GM21619 (cell line): ENCODE measurements at regions not wholly inside any gene's neighbourhood (a gene's known extent, or its start where the extent isn't known, plus 50 kb on each side); places are given as distances from the start of the nearest gene placed in this dataset.
"Not testable (repeated sequence)": the region's sequence is repeated elsewhere in the genome, so short reads cannot be mapped to it uniquely, and the experiment has no call there.

Source experiments
- ATAC-seq: cut with Tn5 transposase; IDR thresholded peaks from one replicate; pipeline ENCODE4 v1.9.1; 2021; ENCODE audit not compliant: unreplicated experiment

DNA sequence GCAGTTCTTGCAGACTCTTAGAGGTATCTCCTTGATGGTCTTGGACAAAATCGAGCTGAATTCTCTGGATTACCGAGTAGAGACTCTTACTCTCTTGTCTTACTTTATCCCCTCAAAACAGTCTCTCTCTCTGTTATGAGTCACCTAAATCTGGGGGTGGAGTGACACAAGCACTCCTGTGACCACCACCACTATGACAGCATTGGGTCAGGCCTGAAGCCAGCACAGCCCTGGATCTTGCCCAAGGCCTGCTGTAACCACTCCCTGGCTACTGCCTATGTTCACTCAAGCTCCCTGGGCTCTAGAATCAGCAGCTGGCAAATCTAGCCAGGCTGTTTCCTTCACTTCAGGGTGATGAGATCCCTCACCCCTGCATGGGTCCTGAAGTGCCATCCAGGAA lies 662.5 kb downstream of the LUZP2 start:
- ATAC-seq, result no peak

DNA sequence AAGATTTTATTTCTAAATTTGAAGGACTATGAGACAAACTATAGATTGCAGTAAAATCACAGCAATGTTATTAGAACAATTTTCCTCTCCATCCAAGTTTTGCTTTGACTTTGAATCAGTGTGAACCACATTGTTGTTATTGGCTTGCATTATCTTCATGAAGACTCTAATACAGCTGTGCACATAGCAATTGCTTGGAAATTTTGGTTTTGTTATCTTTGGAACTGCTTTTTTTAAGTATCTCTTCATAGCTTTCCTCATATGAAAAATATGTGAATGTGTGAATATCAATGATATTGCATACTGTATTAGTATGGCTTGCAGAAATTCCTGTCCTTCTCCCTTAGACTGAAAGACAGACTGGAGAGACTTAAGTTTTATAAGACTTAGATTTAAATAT lies 666.6 kb downstream of the LUZP2 start:
- ATAC-seq, result no peak

DNA sequence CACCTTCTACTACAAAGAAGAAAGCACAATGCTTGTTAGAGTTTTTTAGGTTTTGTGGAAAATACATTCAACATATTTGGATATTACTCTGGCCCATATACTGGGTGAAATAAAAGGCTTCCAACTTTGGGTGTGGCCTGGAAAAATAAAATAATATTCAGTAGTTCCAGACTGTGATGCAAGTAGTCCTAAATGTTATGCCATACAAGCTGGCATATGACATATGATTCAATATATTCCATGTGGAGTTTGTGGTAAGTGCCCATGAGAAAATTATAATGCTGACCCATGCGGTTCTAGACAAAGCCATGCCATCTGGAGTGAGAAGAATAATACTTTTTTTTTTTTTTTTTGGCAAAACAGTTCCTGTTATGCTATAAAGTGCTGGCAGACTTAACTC lies 683.3 kb downstream of the LUZP2 start:
- ATAC-seq, result no peak

DNA sequence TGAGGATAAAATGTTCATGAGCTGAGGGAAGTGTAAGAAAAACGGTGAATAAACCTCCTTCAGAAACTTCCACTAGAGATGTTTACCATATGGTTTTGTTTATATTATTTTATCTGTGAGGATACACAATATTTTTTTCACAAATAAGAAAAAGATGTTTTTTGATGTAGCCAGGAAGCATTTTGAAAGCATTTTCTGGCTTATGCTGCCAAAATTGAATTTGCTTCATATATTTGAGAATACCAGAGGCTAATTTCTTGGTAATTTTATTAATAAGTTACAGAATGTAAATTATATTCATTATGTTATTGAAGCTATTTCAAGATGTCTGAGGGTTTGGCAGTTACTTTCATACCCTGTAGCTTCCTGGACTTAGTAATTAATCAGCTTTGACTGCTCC lies 686.6 kb downstream of the LUZP2 start:
- ATAC-seq, result no peak

DNA sequence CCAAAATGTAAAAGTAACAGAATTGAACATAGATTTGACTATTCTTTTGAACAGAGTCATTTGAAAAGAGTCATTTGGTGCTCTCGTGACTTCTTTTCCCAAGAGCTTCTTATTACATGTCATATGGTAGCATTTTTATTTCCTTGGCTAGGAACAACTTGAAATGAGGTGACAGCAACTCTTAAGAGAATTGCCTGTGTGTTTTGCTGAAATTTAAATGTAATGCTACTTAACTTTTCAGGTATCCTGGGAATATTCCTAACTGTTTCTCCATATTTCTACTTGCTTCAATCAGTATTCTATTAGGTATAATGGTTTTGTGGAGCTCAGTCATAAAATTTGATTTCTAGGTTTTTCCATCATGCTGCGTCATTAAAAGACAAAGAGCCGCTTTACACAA lies 700.7 kb downstream of the LUZP2 start:
- no peak for ATAC-seq

DNA sequence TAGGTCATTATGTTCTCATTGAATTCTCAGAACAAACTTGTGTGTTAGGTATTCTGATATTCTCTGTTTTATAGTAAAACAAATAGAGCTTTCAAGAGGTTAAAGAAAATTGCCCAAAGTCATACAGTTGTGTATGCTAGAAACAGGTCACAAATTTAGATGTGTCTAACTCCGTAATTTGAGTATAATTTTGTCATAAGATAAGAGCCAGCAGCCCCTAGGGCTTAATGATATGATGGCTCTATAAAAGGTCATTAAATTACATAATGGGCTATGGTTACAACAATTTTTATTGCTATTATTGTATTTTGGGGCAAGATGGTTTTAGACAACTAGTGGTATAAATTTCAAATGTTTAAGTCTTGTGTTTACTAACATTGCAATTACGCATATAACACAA lies 701.9 kb downstream of the LUZP2 start:
- ATAC-seq, result no peak

DNA sequence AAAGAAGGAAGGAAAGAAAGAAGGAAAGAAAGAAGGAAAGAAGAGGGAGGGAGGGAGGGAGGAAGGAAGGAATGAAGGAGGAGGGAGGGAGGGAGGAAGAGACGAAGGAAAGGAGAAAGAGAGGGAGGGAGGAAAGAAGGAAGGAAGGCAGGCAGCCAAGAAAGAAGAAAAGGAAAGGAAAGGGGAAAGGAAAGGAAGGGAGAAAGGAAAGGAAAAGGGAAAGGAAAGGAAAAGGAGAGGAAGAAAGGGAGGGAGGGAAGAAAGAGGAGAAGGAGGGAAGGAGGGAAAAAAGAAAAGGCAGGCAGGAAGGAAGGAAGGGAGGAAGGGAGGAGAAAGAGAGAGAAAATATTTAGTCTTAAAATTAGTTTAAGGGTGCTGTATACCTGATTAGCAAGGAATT lies 704.1 kb downstream of the LUZP2 start:
- ATAC-seq, result no peak

DNA sequence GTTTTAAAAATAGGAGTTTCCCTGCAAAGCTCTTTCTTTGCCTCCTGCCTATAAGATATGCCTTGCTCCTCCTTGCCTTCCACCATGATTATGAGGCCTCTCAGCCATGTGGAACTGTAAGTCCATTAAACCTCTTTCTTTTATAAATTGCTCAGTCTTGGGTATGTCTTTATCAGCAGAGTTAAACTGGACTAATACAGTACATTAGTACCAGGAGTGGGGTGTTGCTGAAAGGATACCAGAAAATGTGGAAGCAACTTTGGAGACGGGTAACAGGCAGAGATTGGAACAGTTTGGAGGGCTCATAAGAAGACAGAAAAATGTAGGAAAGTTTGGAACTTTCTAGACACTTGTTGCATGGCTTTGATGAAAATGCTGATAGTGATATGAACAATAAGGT lies 709.9 kb downstream of the LUZP2 start:
- no peak for ATAC-seq

DNA sequence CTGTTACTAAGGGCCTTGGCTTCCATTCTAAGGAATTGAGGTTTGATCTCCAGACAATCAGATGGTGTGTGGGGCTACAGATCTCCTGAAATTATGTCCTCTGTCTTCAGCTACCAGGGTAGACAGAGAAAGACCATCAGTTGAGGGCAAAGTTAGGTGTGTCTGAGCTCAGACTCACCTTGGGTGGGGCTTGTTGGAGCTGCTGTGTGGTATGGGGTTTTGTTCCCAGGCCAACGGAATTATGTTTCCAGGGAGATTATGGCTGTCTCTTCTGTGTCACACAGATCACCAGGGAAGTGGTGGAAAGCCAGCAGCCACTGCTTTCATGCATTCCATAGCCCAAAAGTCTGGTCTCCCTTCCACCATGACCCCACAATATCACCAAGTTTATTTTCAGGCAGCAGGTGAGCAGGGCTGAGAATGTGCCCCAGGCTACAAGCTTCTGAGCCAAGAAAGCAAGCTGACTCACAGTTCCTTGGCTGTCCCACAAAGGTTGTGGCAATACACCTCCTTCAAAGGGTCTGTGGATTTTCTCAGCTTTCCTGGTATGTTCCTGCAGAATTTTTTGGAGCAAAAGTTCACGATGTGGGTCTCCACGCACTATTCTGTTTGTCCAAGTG lies 714.9 kb downstream of the LUZP2 start:
- ATAC-seq, result no peak

DNA sequence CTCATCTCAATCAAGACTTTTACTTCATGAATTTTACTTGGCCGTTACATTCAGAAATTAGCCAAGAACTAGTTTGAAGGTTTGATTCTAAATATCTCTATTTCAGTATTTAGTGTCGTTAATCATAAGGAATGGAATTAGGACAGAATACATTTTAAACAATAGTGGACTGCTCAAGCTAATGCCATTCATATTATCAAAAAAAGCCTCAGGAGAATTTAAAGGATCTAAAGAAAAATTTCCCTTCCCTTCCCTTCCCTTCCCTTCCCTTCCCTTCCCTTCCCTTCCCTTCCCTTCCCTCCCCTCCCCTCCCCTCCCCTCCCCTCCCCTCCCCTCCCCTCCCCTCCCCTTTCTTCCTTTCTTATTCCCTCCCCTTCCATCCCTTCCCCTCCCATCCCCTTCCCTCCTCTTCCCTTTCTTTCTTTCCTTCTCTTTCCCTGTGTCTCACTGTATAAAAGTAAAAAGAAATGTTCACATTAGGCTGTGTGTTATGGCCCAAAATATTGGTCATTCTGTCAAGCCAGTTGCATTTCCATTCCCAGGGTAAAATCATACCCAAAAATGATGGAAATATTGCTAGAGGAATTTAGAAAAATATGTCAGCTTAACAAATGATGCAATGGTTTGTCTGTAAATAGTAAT lies 717.8 kb downstream of the LUZP2 start:
- no peak for ATAC-seq

DNA sequence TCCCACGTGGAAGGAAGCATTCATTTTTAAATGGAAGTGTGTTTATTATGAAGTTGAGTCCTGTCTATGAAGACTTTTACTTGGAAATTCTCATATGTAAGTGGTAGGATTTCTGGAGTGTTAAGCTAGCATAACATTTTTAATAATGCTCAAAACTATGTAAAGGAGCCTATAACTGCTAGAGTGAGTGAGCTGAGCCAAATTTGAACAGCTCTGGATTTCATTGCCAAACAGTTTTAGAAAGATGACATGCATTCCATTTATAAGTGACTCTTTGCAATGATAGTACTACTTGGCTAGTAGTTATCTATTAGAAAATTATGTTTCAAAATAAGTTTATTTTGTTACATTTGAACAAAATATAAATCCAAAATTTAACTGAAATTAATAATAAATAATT lies 721.2 kb downstream of the LUZP2 start:
- no peak for ATAC-seq

DNA sequence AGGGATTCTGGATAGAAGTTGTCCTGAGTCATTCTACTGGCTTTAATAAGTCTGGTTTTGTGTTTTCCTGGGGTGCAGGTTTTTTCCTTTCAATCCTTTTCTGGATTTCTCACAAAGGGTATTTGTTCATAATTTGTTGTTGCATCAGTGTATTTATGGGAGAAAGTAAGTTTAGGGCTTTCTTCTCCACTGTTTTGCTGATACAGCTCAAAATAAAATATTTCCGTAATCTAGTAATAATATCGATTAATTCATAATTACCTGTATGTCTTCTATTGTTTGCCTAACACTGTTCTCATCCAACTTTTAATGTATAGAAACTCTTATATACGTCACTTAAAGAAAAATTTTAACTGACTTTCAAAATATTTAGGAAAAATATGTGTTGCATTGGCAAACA lies 728.2 kb downstream of the LUZP2 start:
- no peak for ATAC-seq

DNA sequence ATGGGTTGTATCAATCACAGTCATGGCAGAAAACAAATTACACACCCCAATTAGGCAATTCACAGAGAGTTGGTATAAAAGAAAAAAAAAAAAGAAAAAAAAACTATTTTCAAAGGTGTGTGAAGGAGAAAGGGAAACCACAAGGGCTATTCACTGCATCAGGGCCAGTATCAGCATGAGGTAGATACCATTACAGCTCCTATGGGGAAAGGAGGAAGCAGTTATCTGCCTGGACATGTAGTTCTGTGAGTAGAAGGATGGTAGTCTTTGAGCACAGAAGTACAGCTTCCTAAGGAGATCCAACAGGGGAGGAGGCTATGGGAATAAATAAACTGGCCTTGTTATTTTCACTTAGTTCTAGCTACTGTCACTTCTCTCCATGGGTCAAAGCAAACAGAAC lies 746.1 kb downstream of the LUZP2 start:
- ATAC-seq, result no peak

DNA sequence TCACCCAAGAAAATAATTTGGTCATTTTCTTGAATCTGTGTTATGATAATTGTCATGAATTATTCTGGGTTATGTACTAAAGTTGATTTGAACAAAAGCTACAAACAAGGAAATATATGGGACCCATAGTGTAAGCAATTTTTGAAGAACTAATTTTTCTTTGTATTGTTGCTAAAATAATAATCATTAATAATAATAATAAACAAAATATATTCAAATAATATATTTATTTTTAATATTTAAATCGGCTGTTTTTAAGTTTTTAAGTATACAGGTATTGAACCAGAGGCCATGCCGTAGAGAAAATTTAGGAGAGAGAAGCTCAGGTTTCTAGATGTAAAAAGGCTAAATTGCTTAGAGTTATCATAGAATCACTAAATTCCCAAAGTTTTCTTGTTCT lies 747.3 kb downstream of the LUZP2 start:
- ATAC-seq, result no peak

DNA sequence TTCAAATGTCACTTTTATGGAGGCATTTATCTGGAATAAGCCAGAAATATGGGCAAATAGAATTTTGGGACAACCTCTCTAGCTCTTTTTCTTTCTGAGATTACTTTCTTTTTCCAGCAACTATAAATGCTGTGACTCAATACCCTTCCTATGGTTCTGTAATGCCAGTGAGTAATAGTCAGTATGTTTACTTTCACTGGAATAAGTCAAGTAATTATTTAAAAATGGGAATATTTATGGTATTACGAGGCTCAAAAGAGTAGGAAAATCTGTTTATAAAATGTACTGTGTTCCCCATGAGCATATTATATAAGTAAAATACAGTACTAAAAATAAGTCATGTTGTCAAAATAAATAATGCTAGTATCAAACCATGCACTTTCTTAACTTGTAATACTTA lies 750.5 kb downstream of the LUZP2 start:
- no peak for ATAC-seq

DNA sequence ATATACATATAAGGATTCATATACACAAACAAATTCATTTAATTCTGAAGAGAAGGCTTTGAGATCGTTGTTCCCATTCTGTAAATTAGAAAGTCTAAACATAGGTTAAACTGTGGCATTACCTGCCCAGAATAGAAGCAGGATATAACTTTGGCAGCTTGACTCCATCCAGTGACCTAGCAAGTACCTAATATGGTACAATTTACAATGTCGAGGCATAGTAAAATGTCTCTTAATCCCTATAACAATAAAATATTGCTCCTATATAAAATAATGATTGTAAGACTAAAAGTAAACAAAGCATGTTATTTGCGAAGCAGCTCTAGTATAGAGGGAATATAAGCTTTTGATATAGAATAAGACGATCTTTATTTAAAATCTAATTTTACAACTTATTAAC lies 756.0 kb downstream of the LUZP2 start:
- no peak for ATAC-seq

DNA sequence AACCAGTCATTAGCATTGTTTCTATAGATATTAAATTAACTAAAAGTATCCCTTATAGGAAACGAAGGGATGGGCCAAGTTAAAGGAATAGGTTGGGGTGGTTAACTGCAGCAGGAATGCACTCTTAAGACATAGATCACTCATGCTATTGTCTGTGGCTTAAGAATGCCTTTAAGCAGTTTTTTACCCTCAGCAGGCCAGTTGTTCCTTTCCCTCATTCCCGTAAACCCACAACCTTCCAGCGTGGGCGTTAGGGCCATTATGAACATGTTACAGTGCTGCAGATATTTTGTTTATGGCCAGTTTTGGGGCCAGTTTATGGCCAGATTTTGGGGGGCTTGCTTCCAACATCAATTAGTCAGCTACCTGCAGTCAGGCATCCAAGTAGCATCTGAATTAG lies 767.0 kb downstream of the LUZP2 start:
- ATAC-seq, result not testable (repeated sequence)

DNA sequence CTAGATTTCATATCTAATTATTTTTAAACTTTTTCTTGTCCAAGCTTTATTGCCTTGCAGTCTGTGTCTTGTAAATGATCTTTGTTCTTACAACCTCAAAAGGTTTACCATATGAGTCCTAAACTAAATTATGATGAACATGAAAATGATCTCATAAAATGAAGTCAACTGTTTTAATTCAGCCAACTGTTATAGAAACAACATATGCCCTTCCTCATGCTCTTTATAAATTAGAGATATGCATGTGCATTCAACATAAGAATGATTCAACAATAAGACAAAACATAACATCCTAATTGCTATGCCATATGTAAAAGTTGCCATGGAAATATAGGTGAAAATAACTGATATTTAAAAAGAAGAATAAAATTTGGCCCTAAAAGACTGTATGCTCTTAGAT lies 774.4 kb downstream of the LUZP2 start:
- no peak for ATAC-seq

DNA sequence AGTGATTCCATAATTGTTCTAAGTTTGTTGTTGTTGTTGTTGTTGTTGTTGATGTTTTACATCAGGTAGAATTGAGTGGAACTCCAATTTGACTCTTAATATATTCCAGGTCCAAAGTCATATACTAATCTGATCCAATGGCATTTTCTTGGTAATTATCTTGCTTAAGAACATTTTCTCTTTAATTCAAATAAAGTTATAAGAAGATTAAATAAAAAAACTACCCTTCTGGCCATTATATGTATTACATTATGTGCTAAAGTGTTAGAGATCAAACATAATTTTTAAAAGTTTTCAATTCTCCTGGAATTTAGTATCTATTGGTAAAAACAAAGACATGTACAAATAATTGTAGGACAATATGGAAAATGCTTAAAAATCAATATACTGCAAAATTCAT lies 775.4 kb downstream of the LUZP2 start:
- no peak for ATAC-seq

DNA sequence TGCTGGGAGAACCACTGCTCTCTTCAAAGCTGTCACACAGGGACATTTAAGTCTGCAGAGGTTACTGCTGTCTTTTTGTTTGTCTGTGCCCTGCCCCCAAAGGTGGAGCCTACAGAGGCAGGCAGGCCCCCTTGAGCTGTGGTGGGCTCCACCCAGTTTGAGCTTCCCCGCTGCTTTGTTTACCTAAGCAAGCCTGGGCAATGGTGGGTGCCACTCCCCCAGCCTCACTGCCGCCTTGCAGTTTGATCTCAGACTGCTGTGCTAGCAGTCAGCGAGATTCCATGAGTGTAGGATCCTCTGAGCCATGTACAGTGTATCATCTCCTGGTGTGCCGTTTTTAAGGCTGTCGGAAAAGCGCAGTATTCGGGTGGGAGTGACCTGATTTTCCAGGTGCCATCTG lies 784.0 kb downstream of the LUZP2 start:
- not testable (repeated sequence) for ATAC-seq

DNA sequence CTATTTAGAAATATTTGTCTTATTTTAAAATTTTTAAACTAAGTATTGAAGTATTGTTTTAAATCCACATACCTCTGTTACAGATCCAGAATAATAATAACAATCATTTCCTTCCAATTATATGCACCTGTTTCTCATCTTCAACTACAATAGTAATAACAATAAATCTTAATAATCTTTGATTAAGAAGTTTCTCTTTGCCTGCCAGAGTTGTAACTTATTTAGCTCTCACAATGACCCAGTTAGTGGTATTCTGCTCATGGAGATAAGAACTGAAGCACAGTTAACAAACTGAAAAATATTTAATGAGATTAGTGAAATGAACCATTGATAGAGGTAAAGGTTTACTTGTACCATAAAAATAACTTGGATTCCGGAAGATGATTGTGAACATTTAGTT lies 796.3 kb downstream of the LUZP2 start:
- no peak for ATAC-seq

DNA sequence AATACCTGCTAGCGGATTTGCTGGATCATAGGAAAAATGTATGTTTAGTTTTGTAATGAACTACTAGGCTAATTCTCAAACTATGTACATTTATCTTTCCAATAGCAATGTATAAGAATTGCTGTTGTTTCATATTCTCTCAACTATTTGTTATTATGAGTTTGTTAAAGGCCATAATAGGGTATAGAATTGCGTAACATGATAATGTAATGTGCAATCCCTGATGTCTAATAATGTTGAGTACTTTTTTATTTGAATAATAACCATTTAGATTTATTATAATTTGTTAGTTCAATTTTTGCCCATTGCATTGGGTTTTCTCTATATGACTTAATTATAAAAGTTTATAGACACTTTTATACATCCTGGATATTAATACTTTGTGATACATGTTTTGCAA lies 801.6 kb downstream of the LUZP2 start:
- ATAC-seq, result no peak

DNA sequence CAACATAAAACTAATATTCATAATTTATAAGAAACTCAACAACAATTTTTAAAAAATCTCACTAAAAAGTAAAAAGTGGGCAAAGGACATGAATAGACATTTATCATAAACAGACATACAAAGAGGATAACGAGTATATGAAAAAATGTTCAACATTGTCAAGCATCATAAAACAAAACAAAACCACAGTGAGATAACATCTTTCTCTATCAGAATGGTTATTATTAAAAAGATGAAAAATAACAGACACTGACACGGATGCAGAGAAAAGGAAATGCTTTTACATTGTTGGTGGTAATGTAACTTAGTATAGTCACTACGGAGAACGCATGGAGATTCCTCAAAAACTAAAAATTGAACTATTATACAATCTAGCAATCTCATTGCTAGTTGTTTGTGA lies 813.0 kb downstream of the LUZP2 start:
- ATAC-seq, result no peak
